Frontal cortex (tissue), 3 donors: ENCODE measurements at regions not wholly inside any gene's neighbourhood (a gene's known extent, or its start where the extent isn't known, plus 50 kb on each side); places are given as distances from the start of the nearest gene placed in this dataset.
A peak's percentile ranks its signal among the peaks of the same experiment; 100 is the strongest.

ENCODE experiments used
- DNase-seq, 2 donors: peaks; one replicate each; pipeline ENCODE4 v3.0.0; 2012; ENCODE audit warnings: low spot score in 2 of 2
- FAIRE-seq: peaks from 2 replicates; lab custom pipeline; 2012; peaks lifted over from hg19 to GRCh38; lab: Jason Lieb, UNC
- donor health status: control.
- donor health status: control.
- donor health status: control.

GRCh38 chr3:107428051-107428858 lies 51.0 kb downstream of the CCDC54 start:
- no peak for FAIRE-seq
- DNase-seq, result no peak

- FAIRE-seq (no peak), DNase-seq (peak; percentile 63 to 73)
These were observed 52.3 kb downstream of the CCDC54 start for GRCh38 chr3:107429320-107430181.

- DNase-seq, result peak in 1 of 2 donors; percentile 15
- FAIRE-seq, result no peak
These were observed 53.2 kb downstream of the CCDC54 start for GRCh38 chr3:107430214-107430995.

GRCh38 chr3:107430996-107431245 lies 53.7 kb downstream of the CCDC54 start:
- FAIRE-seq (no peak), DNase-seq (peak in 1 of 2 donors; percentile 57)

GRCh38 chr3:107431246-107432012 lies 54.2 kb downstream of the CCDC54 start:
- DNase-seq (peak; percentile 67), FAIRE-seq (no peak)

- no peak for FAIRE-seq
These were observed 54.8 kb downstream of the CCDC54 start for GRCh38 chr3:107432013-107432515.

GRCh38 chr3:107432646-107433045 lies 55.4 kb downstream of the CCDC54 start:
- FAIRE-seq (no peak), DNase-seq (no peak)

More at GRCh38 chr3:107432013-107432515, 54.8 kb downstream of the CCDC54 start:
- DNase-seq, result peak in 1 of 2 donors; percentile 27

GRCh38 chr3:107436029-107436428 lies 58.8 kb downstream of the CCDC54 start:
- no peak for FAIRE-seq
- DNase-seq, result no peak

- DNase-seq (no peak), FAIRE-seq (no peak)
These were observed 61.4 kb downstream of the CCDC54 start for GRCh38 chr3:107438671-107439070.

GRCh38 chr3:107441617-107442016 lies 64.4 kb downstream of the CCDC54 start:
- DNase-seq, result no peak
- FAIRE-seq, result no peak

GRCh38 chr3:107443461-107443860 lies 66.2 kb downstream of the CCDC54 start:
- FAIRE-seq (no peak), DNase-seq (no peak)

GRCh38 chr3:107446706-107447105 lies 69.5 kb downstream of the CCDC54 start:
- no peak for FAIRE-seq

GRCh38 chr3:107450254-107450893 lies 72.4 kb upstream of the BBX start:
- no peak for DNase-seq
- FAIRE-seq, result no peak

More at GRCh38 chr3:107446706-107447105, 69.5 kb downstream of the CCDC54 start:
- no peak for DNase-seq

- FAIRE-seq, result no peak
- no peak for DNase-seq
These were observed 70.3 kb upstream of the BBX start for GRCh38 chr3:107452436-107452835.

GRCh38 chr3:107453504-107453903 lies 69.3 kb upstream of the BBX start:
- no peak for FAIRE-seq
- DNase-seq, result no peak

GRCh38 chr3:107455621-107456020 lies 67.1 kb upstream of the BBX start:
- FAIRE-seq (no peak), DNase-seq (no peak)

- FAIRE-seq, result no peak
These were observed 66.3 kb upstream of the BBX start for GRCh38 chr3:107456501-107456900.

GRCh38 chr3:107458871-107459270 lies 63.9 kb upstream of the BBX start:
- DNase-seq (no peak), FAIRE-seq (no peak)

More at GRCh38 chr3:107456501-107456900, 66.3 kb upstream of the BBX start:
- no peak for DNase-seq

GRCh38 chr3:107461721-107462120 lies 61.0 kb upstream of the BBX start:
- FAIRE-seq (no peak), DNase-seq (no peak)
